ENCODE measurements at regions not wholly inside any gene's neighbourhood (a gene's known extent, or its start where the extent isn't known, plus 50 kb on each side); places are given as distances from the start of the nearest gene placed in this dataset.

DNA sequence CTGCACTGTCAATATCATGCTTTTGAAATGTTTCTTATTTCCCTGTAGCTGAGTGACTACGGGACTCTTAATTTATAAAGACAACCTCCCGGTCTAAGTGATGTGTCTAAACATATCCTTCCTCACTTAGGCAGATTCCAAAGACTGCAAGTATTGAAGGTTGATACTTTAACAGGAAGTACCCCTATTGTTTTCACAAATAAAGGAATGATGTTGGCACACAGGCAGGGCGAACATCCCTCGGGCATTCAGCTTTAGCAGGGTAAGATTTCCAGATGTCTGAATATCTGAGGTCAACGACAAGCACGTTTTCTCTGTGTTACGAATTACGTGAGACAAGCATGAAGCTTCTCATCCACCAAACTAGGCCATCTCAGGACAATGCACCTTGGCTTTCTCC lies 638.0 kb upstream of the FRG1 start:
- no peaks in the 10 kb centered on the region for H3K79me2 ChIP-seq (ENCODE audit: low read length)
- intact Hi-C loops (cut with micrococcal nuclease) = no loop called here
- H3K27me3 ChIP-seq (ENCODE audit: low read length) = no peaks in the 10 kb centered on the region
- no peak overlapping the region for H3K4me3 ChIP-seq (ENCODE audit: low read length)
- no peak for DNase-seq
- POLR2A ChIA-PET (ENCODE audit: unreplicated experiment) = no interaction called here
- H3K27ac ChIP-seq (ENCODE audit: low read length) = no peak overlapping the region
- no peak for ATAC-seq
- no peaks in the 10 kb centered on the region for H3K9me2 ChIP-seq (replicated peaks; ENCODE audit: low read length)
- no TSS peak for BruUV-seq (replicated peaks)
- H4K20me1 ChIP-seq (ENCODE audit: low read length) = no peaks in the 10 kb centered on the region
- no peak overlapping the region for H3K9ac ChIP-seq (ENCODE audit: low read length)
- no peaks in the 10 kb centered on the region for H3K9me3 ChIP-seq (ENCODE audit: low read length)
- TF ChIP-seq, protein P1, sequence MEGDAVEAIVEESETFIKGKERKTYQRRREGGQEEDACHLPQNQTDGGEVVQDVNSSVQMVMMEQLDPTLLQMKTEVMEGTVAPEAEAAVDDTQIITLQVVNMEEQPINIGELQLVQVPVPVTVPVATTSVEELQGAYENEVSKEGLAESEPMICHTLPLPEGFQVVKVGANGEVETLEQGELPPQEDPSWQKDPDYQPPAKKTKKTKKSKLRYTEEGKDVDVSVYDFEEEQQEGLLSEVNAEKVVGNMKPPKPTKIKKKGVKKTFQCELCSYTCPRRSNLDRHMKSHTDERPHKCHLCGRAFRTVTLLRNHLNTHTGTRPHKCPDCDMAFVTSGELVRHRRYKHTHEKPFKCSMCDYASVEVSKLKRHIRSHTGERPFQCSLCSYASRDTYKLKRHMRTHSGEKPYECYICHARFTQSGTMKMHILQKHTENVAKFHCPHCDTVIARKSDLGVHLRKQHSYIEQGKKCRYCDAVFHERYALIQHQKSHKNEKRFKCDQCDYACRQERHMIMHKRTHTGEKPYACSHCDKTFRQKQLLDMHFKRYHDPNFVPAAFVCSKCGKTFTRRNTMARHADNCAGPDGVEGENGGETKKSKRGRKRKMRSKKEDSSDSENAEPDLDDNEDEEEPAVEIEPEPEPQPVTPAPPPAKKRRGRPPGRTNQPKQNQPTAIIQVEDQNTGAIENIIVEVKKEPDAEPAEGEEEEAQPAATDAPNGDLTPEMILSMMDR (conservative IDR thresholded peaks at IDR 0.05; ENCODE audit: low read depth, low read length) = no peak
- TF ChIP-seq EZH2phosphoT487 (IDR thresholded peaks at IDR 0.05; ENCODE audit: borderline replicate concordance, low read length) (no peak), EZH2 (IDR thresholded peaks at IDR 0.05; ENCODE audit: low read length, unreplicated experiment) (no peak)
- no peak overlapping the region for H2AFZ ChIP-seq (ENCODE audit: low read length)
- H3K36me3 ChIP-seq (ENCODE audit: low read depth, low read length) = no peaks in the 10 kb centered on the region
- no peaks in the 10 kb centered on the region for H3K4me1 ChIP-seq (ENCODE audit: insufficient read depth, low read length)
- H3K4me2 ChIP-seq (ENCODE audit: low read length) = no peak overlapping the region
- no peaks in the 10 kb centered on the region for H3F3A ChIP-seq (ENCODE audit: low read length, unreplicated experiment)
- CTCF ChIA-PET = no interaction called here

DNA sequence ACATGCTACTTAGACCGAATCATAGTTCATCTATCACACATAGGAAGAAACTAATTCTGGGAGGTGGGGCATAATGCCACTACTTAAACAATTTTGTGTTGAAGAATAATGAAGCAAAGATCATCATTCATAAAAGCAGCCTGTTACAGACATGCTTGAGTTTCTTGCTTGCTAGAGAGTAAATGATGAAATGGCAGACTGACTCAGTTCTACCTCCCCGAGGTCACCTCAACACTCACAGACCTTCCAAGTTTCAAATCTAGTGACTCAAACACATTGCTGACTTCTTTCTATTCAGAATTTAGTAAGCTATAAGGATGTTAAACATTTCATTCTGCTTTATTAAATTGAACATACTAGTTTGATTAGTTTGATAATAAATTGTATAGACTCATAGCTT lies 636.5 kb upstream of the FRG1 start:
- Histone ChIP-seq H3K27me3 (ENCODE audit: low read length) (no peaks in the 10 kb centered on the region), H3K4me3 (ENCODE audit: low read length) (no peak overlapping the region), H3K79me2 (ENCODE audit: low read length) (no peaks in the 10 kb centered on the region), H4K20me1 (ENCODE audit: low read length) (no peaks in the 10 kb centered on the region), H3K4me1 (ENCODE audit: insufficient read depth, low read length) (no peaks in the 10 kb centered on the region), H3F3A (ENCODE audit: low read length, unreplicated experiment) (no peaks in the 10 kb centered on the region), H3K4me2 (ENCODE audit: low read length) (no peak overlapping the region), H2AFZ (ENCODE audit: low read length) (no peak overlapping the region), H3K36me3 (ENCODE audit: low read depth, low read length) (no peaks in the 10 kb centered on the region), H3K27ac (ENCODE audit: low read length) (no peak overlapping the region), H3K9ac (ENCODE audit: low read length) (no peak overlapping the region), H3K9me3 (ENCODE audit: low read length) (no peaks in the 10 kb centered on the region), H3K9me2 (replicated peaks; ENCODE audit: low read length) (no peaks in the 10 kb centered on the region)
- CTCF ChIA-PET = no interaction called here
- TF ChIP-seq EZH2phosphoT487 (IDR thresholded peaks at IDR 0.05; ENCODE audit: borderline replicate concordance, low read length) (no peak), EZH2 (IDR thresholded peaks at IDR 0.05; ENCODE audit: low read length, unreplicated experiment) (no peak)
- TF ChIP-seq, protein P1 (conservative IDR thresholded peaks at IDR 0.05; ENCODE audit: low read depth, low read length) = no peak
- BruUV-seq (replicated peaks) = no TSS peak
- no peak for DNase-seq
- no peak for ATAC-seq
- intact Hi-C loops (cut with micrococcal nuclease) = no loop called here
- POLR2A ChIA-PET (ENCODE audit: unreplicated experiment) = no interaction called here

DNA sequence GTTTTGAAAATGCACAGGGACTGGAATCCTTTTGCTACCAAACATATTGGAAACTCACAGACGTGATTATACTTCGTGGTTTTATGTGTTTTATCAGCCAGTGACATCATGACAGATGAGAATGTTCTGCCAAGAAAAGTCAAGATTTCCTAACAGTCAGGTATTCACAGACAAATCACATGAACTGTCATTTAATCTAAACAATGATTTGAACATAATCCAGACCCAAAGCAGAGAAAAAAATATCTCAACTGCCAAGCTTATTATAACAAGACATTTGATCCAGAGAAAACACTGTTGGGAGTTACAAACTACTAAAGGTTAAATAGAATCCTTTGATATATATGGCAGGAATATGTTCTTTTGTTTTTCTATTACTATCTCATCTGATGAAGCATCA lies 635.9 kb upstream of the FRG1 start:
- ATAC-seq = no peak
- Histone ChIP-seq H3K9me2 (replicated peaks; ENCODE audit: low read length) (no peaks in the 10 kb centered on the region), H3K4me2 (ENCODE audit: low read length) (no peak overlapping the region), H4K20me1 (ENCODE audit: low read length) (no peaks in the 10 kb centered on the region), H3K4me1 (ENCODE audit: insufficient read depth, low read length) (no peaks in the 10 kb centered on the region), H3F3A (ENCODE audit: low read length, unreplicated experiment) (no peaks in the 10 kb centered on the region), H3K79me2 (ENCODE audit: low read length) (no peaks in the 10 kb centered on the region), H2AFZ (ENCODE audit: low read length) (no peak overlapping the region), H3K27me3 (ENCODE audit: low read length) (no peaks in the 10 kb centered on the region), H3K4me3 (ENCODE audit: low read length) (no peak overlapping the region), H3K9me3 (ENCODE audit: low read length) (no peaks in the 10 kb centered on the region), H3K27ac (ENCODE audit: low read length) (no peak overlapping the region), H3K36me3 (ENCODE audit: low read depth, low read length) (no peaks in the 10 kb centered on the region), H3K9ac (ENCODE audit: low read length) (no peak overlapping the region)
- DNase-seq = no peak
- TF ChIP-seq, protein P1 (conservative IDR thresholded peaks at IDR 0.05; ENCODE audit: low read depth, low read length) = no peak
- ChIA-PET POLR2A (ENCODE audit: unreplicated experiment) (no interaction called here), CTCF (no interaction called here)
- intact Hi-C loops (cut with micrococcal nuclease) = no loop called here
- BruUV-seq (replicated peaks) = no TSS peak

All from PC-3 (cell line).